K562 (cell line): ENCODE measurements at regions not wholly inside any gene's neighbourhood (a gene's known extent, or its start where the extent isn't known, plus 50 kb on each side); places are given as distances from the start of the nearest gene placed in this dataset.

Source experiments
- ATAC-seq: fragments of 200-7000 bp; cut with Tn5 transposase; 3 replicates; pipeline ENCODE4 v1.9.1; 2020; ENCODE audit warnings: moderate library complexity
- BruUV-seq: library from RNA; stranded (reverse); fragments of 400-500 nt; replicated peaks from 2 replicates; lab custom pipeline; 2021; lab: Mats Ljungman, UMichigan
- CTCF ChIA-PET: fragments of 300-600 bp; formaldehyde crosslinking; extraction: SDS; loops from one replicate; lab custom pipeline; 2021; ENCODE audit warnings: low intra/inter-chr PET ratio; lab: Yijun Ruan, JAX
- POLR2A ChIA-PET: fragments of 300-600, 350-650 bp; sonication (Branson Sonifier 250); formaldehyde crosslinking; extraction: SDS; loops from one replicate; lab custom pipeline; 2021; ENCODE audit warnings: antibody characterized with exemption, inconsistent platforms; lab: Yijun Ruan, JAX
- DNase-seq, 4 experiments: peaks; one replicate each; pipeline versions ENCODE4 v3.0.0 to v3.0.0-alpha.2; 2011 to 2018; ENCODE audit warnings: low spot score in 3 of 4, mixed read lengths in 3 of 4; ENCODE audit errors: extremely low read depth in 1 of 4
- FAIRE-seq: peaks from 2 replicates; lab custom pipeline; 2011; peaks lifted over from hg19 to GRCh38; lab: Jason Lieb, UNC
- H2AFZ ChIP-seq: 2 replicates; pipeline ENCODE4 v1.6.0; 2011; ENCODE audit warnings: low read depth, low read length, control low read depth, inconsistent platforms
- H3K27ac ChIP-seq: fragments of 200-600 bp; 3 replicates; pipeline ENCODE4 v1.8.0; 2011; ENCODE audit warnings: low read depth, mild to moderate bottlenecking, control low read depth, inconsistent platforms, low read length, moderate library complexity, mixed read lengths; ENCODE audit errors: extremely low read depth
- H3K27me3 ChIP-seq, 2 experiments: fragments of 300-600 bp in 1 of 2; 2 replicates in 1 of 2; 3 replicates in 1 of 2; pipeline versions ENCODE4 v1.6.0 to v1.8.0; 2011; ENCODE audit warnings: inconsistent platforms in 2 of 2, low read length in 2 of 2, mild to moderate bottlenecking in 1 of 2, mixed read lengths in 1 of 2, moderate library complexity in 1 of 2; ENCODE audit not compliant: control insufficient read depth in 2 of 2, insufficient read depth in 2 of 2
- H3K36me3 ChIP-seq: fragments of 300-600 bp; 3 replicates; pipeline ENCODE4 v1.8.0; 2011; ENCODE audit warnings: mild to moderate bottlenecking, low read length, inconsistent platforms; ENCODE audit not compliant: control insufficient read depth, insufficient read depth
- H3K4me1 ChIP-seq, 2 experiments: fragments of 200-600 bp in 1 of 2; replicated peaks in 1 of 2; 2 replicates in 1 of 2; 3 replicates in 1 of 2; pipeline versions ENCODE4 v1.5.1 to v1.8.0; 2011; ENCODE audit warnings: inconsistent platforms in 2 of 2, low read length in 2 of 2, mild to moderate bottlenecking in 1 of 2, mixed read lengths in 1 of 2, moderate library complexity in 1 of 2; ENCODE audit not compliant: control insufficient read depth in 2 of 2, insufficient read depth in 2 of 2
- H3K4me2 ChIP-seq: 2 replicates; pipeline ENCODE4 v1.6.1; 2011; ENCODE audit warnings: low read length, control low read depth, inconsistent platforms, mixed read lengths; ENCODE audit not compliant: insufficient read depth
- H3K4me3 ChIP-seq: fragments of 200-600 bp; sonication (generic), shearing (Covaris generic); 2 replicates; pipeline ENCODE4 v1.5.1; 2016; ENCODE audit warnings: control low read depth, inconsistent platforms
- H3K79me2 ChIP-seq: fragments of 200-600 bp; 3 replicates; pipeline ENCODE4 v1.8.0; 2011; ENCODE audit warnings: low read length, inconsistent platforms; ENCODE audit not compliant: control insufficient read depth, insufficient read depth
- H3K9ac ChIP-seq, 2 experiments: 2 replicates each; pipeline versions ENCODE4 v1.6.0 to v1.6.1; 2011; ENCODE audit warnings: low read depth in 2 of 2, low read length in 2 of 2, control low read depth in 1 of 2, inconsistent platforms in 1 of 2, mild to moderate bottlenecking in 1 of 2, mixed read lengths in 1 of 2; ENCODE audit not compliant: insufficient read depth in 1 of 2
- H3K9me1 ChIP-seq: one replicate; pipeline ENCODE4 v1.6.0; 2011; ENCODE audit warnings: inconsistent platforms, mild to moderate bottlenecking, low read length, moderate library complexity; ENCODE audit not compliant: control insufficient read depth, insufficient read depth
- H3K9me3 ChIP-seq: replicated peaks from 2 replicates; pipeline ENCODE4 v1.5.1; 2011; ENCODE audit warnings: low read depth, low read length, inconsistent platforms; ENCODE audit not compliant: control insufficient read depth, insufficient read depth
- H4K20me1 ChIP-seq: replicated peaks from 2 replicates; pipeline ENCODE4 v1.6.1; 2011; ENCODE audit warnings: low read length, inconsistent platforms, mixed read lengths; ENCODE audit not compliant: control insufficient read depth, insufficient read depth
- BCOR ChIP-seq: fragments of 450-650 bp; IDR thresholded peaks from 2 replicates; pipeline ENCODE4 v1.6.1; 2016
- BHLHE40 ChIP-seq: IDR thresholded peaks from 2 replicates; pipeline ENCODE4 v1.6.1; 2011; ENCODE audit warnings: low read length, improper control_type of control experiment
- HIVEP1 ChIP-seq: fragments of 250-450 bp; sonication (Bioruptor Pico); IDR thresholded peaks from 2 replicates; pipeline ENCODE4 v1.4.0; 2020; ENCODE audit warnings: mild to moderate bottlenecking
- MGA ChIP-seq: fragments of 450-650 bp; IDR thresholded peaks from 2 replicates; pipeline ENCODE4 v1.6.1; 2016; ENCODE audit warnings: mild to moderate bottlenecking, moderate library complexity
- SFPQ ChIP-seq: fragments of 200-400 bp; formaldehyde crosslinking; IDR thresholded peaks from 2 replicates; pipeline ENCODE4 v1.6.1; 2017; ENCODE audit warnings: mild to moderate bottlenecking, low read depth, low read length, moderate library complexity
- WGBS: fragments of 100-300 bp; shearing (Covaris generic); methylation state at CpG from one replicate; pipeline ENCODE4 v1.1.6; 2016; ENCODE audit warnings: low coverage, mixed read lengths; ENCODE audit not compliant: insufficient coverage; ENCODE audit errors: missing lambda C conversion rate; 5-methylcytosine and 5-hydroxymethylcytosine counted together
- in situ Hi-C: fragments of 300-500 bp; cut with MboI; formaldehyde crosslinking; loops from 4 replicates; pipeline ENCODE4 v1.15.0; 2018; ENCODE audit warnings: inconsistent platforms, mixed read lengths
- intact Hi-C: fragments of 100-400 bp; cut with micrococcal nuclease; formaldehyde crosslinking; loops from 2 replicates; pipeline ENCODE4 v1.14.2; 2022

- H3K4me1 ChIP-seq, result no peaks in the 10 kb centered on the region
- DNase-seq (no peak), FAIRE-seq (no peak), ATAC-seq (no peak)
- H3K27me3 ChIP-seq, result no peaks in the 10 kb centered on the region
- ChIA-PET CTCF (no interaction called here), POLR2A (no interaction called here)
- H3K9me3 ChIP-seq, result no peaks in the 10 kb centered on the region; the same call in 1 of the 2 replicates
- no peak overlapping the region for H2AFZ ChIP-seq
- no peak overlapping the region for H3K27ac ChIP-seq
- H3K79me2 ChIP-seq, result no peaks in the 10 kb centered on the region
- H3K9me1 ChIP-seq, result no peaks in the 10 kb centered on the region
- 0% methylated on average over 1 of the region's 1 CpG for WGBS
- in situ Hi-C loops, result no loop called here
- H3K4me2 ChIP-seq, result no peak overlapping the region
- intact Hi-C loops, result no loop called here
- no peak overlapping the region for H3K4me3 ChIP-seq
- no TSS peak for BruUV-seq
- no peaks in the 10 kb centered on the region for H3K36me3 ChIP-seq
- H4K20me1 ChIP-seq, result no peaks in the 10 kb centered on the region
- H3K9ac ChIP-seq, result no peak overlapping the region
- TF ChIP-seq BCOR, result no peak
- TF ChIP-seq MGA, result no peak
- TF ChIP-seq BHLHE40, result no peak
- TF ChIP-seq SFPQ, result no peak
- TF ChIP-seq HIVEP1 (CRISPR knock-in tag), result no peak
These were observed 350.5 kb upstream of the PABPC4L start for GRCh38 chr4:134552063-134552462.
